Epithelial cell of esophagus (primary cell): ENCODE measurements at regions not wholly inside any gene's neighbourhood (a gene's known extent, or its start where the extent isn't known, plus 50 kb on each side); places are given as distances from the start of the nearest gene placed in this dataset.

Experiments used
- DNase-seq: peaks from one replicate; pipeline ENCODE4 v3.0.0; 2010; ENCODE audit warnings: low read depth
- H3K4me3 ChIP-seq: 2 replicates; pipeline ENCODE4 v1.5.1; 2011; ENCODE audit warnings: mild to moderate bottlenecking, low read length, control low read depth
- CTCF ChIP-seq: IDR thresholded peaks from 2 replicates; pipeline ENCODE4 v1.5.1; 2011; ENCODE audit warnings: low read depth, mild to moderate bottlenecking, low read length, control low read depth, inconsistent platforms; ENCODE audit not compliant: insufficient read depth; ENCODE audit errors: missing control alignments

- TF ChIP-seq CTCF, result no peak
- no peak overlapping the region for H3K4me3 ChIP-seq
- no peak for DNase-seq
Observed at GRCh38 chr5:124796495-124796894, 50.1 kb upstream of the ZNF608 start.

GRCh38 chr5:124797665-124798087 lies 51.2 kb upstream of the ZNF608 start:
- no peak for TF ChIP-seq CTCF
- H3K4me3 ChIP-seq, result no peak overlapping the region
- no peak for DNase-seq

GRCh38 chr5:124798890-124799289 lies 52.5 kb upstream of the ZNF608 start:
- H3K4me3 ChIP-seq, result no peak overlapping the region
- TF ChIP-seq CTCF, result no peak
- no peak for DNase-seq

GRCh38 chr5:124801551-124801950 lies 55.1 kb upstream of the ZNF608 start:
- no peak for DNase-seq
- TF ChIP-seq CTCF, result no peak
- no peak overlapping the region for H3K4me3 ChIP-seq

GRCh38 chr5:124803617-124804323 lies 57.3 kb upstream of the ZNF608 start:
- no peak for DNase-seq
- H3K4me3 ChIP-seq, result no peak overlapping the region
- no peak for TF ChIP-seq CTCF

- DNase-seq, result no peak
- H3K4me3 ChIP-seq, result no peak overlapping the region
- no peak for TF ChIP-seq CTCF
Observed at GRCh38 chr5:124806026-124806372, 59.6 kb upstream of the ZNF608 start.
